Panc1 (cell line): ENCODE measurements at regions not wholly inside any gene's neighbourhood (a gene's known extent, or its start where the extent isn't known, plus 50 kb on each side); places are given as distances from the start of the nearest gene placed in this dataset.

Source experiments
- ATAC-seq: fragments of 200-7000 bp; cut with Tn5 transposase; 2 replicates; pipeline ENCODE4 v1.9.1; 2020; ENCODE audit warnings: mild to moderate bottlenecking, moderate library complexity
- BruUV-seq: library from RNA; stranded (reverse); fragments of 400-500 nt; replicated peaks from 2 replicates; lab custom pipeline; 2021; lab: Mats Ljungman, UMichigan
- CTCF ChIA-PET: fragments of 300-600 bp; sonication (Branson Sonifier 250); formaldehyde crosslinking; loops from one replicate; lab custom pipeline; 2022; ENCODE audit warnings: antibody characterized with exemption; lab: Charles Lee
- POLR2A ChIA-PET: fragments of 300-600 bp; sonication (Branson Sonifier 250); formaldehyde crosslinking; loops from one replicate; lab custom pipeline; 2022; ENCODE audit warnings: antibody characterized with exemption; lab: Charles Lee
- DNase-seq: peaks from one replicate; pipeline ENCODE4 v3.0.0-alpha.2; 2010; ENCODE audit warnings: low read depth, low spot score
- H3K27ac ChIP-seq: 2 replicates; pipeline ENCODE4 v1.5.1; 2011; ENCODE audit warnings: mild to moderate bottlenecking, low read length, inconsistent platforms
- H3K27me3 ChIP-seq: fragments of 200-500 bp; sonication (Bioruptor generic); 2 replicates; pipeline ENCODE4 v1.6.0; 2014; ENCODE audit warnings: low read length, inconsistent platforms; ENCODE audit not compliant: control insufficient read depth, insufficient read depth
- H3K36me3 ChIP-seq: fragments of 200-500 bp; sonication (Bioruptor generic); 2 replicates; pipeline ENCODE4 v1.5.1; 2014; ENCODE audit warnings: inconsistent platforms, mild to moderate bottlenecking, low read length, moderate library complexity; ENCODE audit not compliant: control insufficient read depth, insufficient read depth
- H3K4me1 ChIP-seq: 2 replicates; pipeline ENCODE4 v1.5.1; 2011; ENCODE audit warnings: inconsistent platforms, mild to moderate bottlenecking, low read length, moderate library complexity; ENCODE audit not compliant: control insufficient read depth, insufficient read depth
- H3K4me3 ChIP-seq, 2 experiments: 2 replicates each; pipeline ENCODE4 v1.5.1; 2011 to 2012; ENCODE audit warnings: low read depth in 2 of 2, low read length in 2 of 2, mild to moderate bottlenecking in 2 of 2, inconsistent platforms in 1 of 2, moderate library complexity in 1 of 2
- H3K9me3 ChIP-seq: fragments of 200-500 bp; sonication (Bioruptor generic); 2 replicates; pipeline ENCODE4 v1.5.1; 2014; ENCODE audit warnings: low read depth, mild to moderate bottlenecking, inconsistent platforms, low read length, moderate library complexity; ENCODE audit not compliant: control insufficient read depth, insufficient read depth
- CTCF ChIP-seq: fragments of 450-650 bp; IDR thresholded peaks from 2 replicates; pipeline ENCODE4 v1.5.1; 2017; ENCODE audit warnings: mild to moderate bottlenecking
- POLR2AphosphoS5 ChIP-seq: IDR thresholded peaks from 2 replicates; pipeline ENCODE4 v1.6.1; 2012; ENCODE audit warnings: mild to moderate bottlenecking, low read depth, low read length, moderate library complexity
- REST ChIP-seq, 2 experiments: IDR thresholded peaks; 2 replicates each; pipeline ENCODE4 v1.6.1; 2011 to 2012; ENCODE audit warnings: low read depth in 2 of 2, control low read depth in 1 of 2, low read length in 1 of 2, mild to moderate bottlenecking in 1 of 2, moderate library complexity in 1 of 2; ENCODE audit not compliant: insufficient read depth in 1 of 2
- SIN3A ChIP-seq: IDR thresholded peaks from 2 replicates; pipeline ENCODE4 v1.6.1; 2012; ENCODE audit warnings: low read depth, mild to moderate bottlenecking, low read length, moderate library complexity, borderline replicate concordance; ENCODE audit not compliant: insufficient read depth
- TCF7L2 ChIP-seq: IDR thresholded peaks from 2 replicates; pipeline ENCODE4 v1.6.1; 2011; ENCODE audit warnings: mild to moderate bottlenecking, low read depth, low read length, inconsistent platforms
- in situ Hi-C: cut with HindIII; loops from 2 replicates; pipeline ENCODE4 v1.10.0; 2016; ENCODE audit warnings: low sequenced_read_pairs, low pct_unique_long_range_greater_than_20kb
- intact Hi-C: fragments of 100-400 bp; cut with micrococcal nuclease; formaldehyde crosslinking; loops from one replicate; pipeline ENCODE4 v1.10.0; 2022; ENCODE audit not compliant: unreplicated experiment

GRCh38 chr10:65818990-65819389 lies 1106.8 kb upstream of the LRRTM3 start:
- Histone ChIP-seq H3K27me3 (no peaks in the 10 kb centered on the region), H3K4me1 (no peaks in the 10 kb centered on the region), H3K9me3 (no peaks in the 10 kb centered on the region), H3K36me3 (no peaks in the 10 kb centered on the region), H3K4me3 (no peak overlapping the region), H3K27ac (no peak overlapping the region)
- ChIA-PET CTCF (no interaction called here), POLR2A (no interaction called here)
- intact Hi-C loops: no loop called here
- ATAC-seq (no peak), DNase-seq (no peak)
- in situ Hi-C loops: no loop called here
- no TSS peak for BruUV-seq
- TF ChIP-seq POLR2AphosphoS5: no peak
- no peak for TF ChIP-seq REST (IDR thresholded peaks at IDR 0.05; ENCODE audit: insufficient read depth in 1 of 2, low read depth in 2 of 2, low read length in 1 of 2)
- TF ChIP-seq TCF7L2: no peak
- no peak for TF ChIP-seq CTCF
- TF ChIP-seq SIN3A: no peak

GRCh38 chr10:65827359-65827758 lies 1098.5 kb upstream of the LRRTM3 start:
- BruUV-seq: no TSS peak
- H3K4me1 ChIP-seq: no peaks in the 10 kb centered on the region
- H3K9me3 ChIP-seq: no peaks in the 10 kb centered on the region
- ATAC-seq (no peak), DNase-seq (no peak)
- H3K36me3 ChIP-seq: no peaks in the 10 kb centered on the region
- H3K27me3 ChIP-seq: no peaks in the 10 kb centered on the region
- no peak for TF ChIP-seq POLR2AphosphoS5
- 0 out of 2 replicates have a peak, but pooled peaks have one; percentile 3 for TF ChIP-seq CTCF
- POLR2A ChIA-PET: no interaction called here
- peak overlapping the region; percentile 46 for H3K27ac ChIP-seq
- H3K4me3 ChIP-seq: no peak overlapping the region
- CTCF ChIA-PET: no interaction called here
- intact Hi-C loops: no loop called here
- in situ Hi-C loops: no loop called here
